DND-41 (cell line): ENCODE measurements at regions not wholly inside any gene's neighbourhood (a gene's known extent, or its start where the extent isn't known, plus 50 kb on each side); places are given as distances from the start of the nearest gene placed in this dataset.

ENCODE experiments used
- ATAC-seq: fragments of 200-7000 bp; cut with Tn5 transposase; 3 replicates; pipeline ENCODE4 v1.9.1; 2021; ENCODE audit warnings: low read depth; ENCODE audit not compliant: insufficient read depth
- DNase-seq: peaks from one replicate; pipeline ENCODE4 v3.0.0-alpha.2; 2020
- H2AFZ ChIP-seq: 2 replicates; pipeline ENCODE4 v1.6.0; 2012; ENCODE audit warnings: low read depth, low read length
- H3K27ac ChIP-seq: 2 replicates; pipeline ENCODE4 v1.5.1; 2012; ENCODE audit warnings: low read length, inconsistent platforms
- H3K27me3 ChIP-seq: fragments of 200-600 bp; sonication (generic); 2 replicates; pipeline ENCODE4 v1.6.0; 2012; ENCODE audit warnings: low read length, mild to moderate bottlenecking, inconsistent platforms; ENCODE audit not compliant: insufficient read depth, poor library complexity
- H3K36me3 ChIP-seq: 2 replicates; pipeline ENCODE4 v1.5.1; 2012; ENCODE audit warnings: low read length, inconsistent platforms; ENCODE audit not compliant: insufficient read depth
- H3K4me1 ChIP-seq: 2 replicates; pipeline ENCODE4 v1.5.1; 2012; ENCODE audit warnings: mild to moderate bottlenecking, low read length; ENCODE audit not compliant: insufficient read depth
- H3K4me2 ChIP-seq: 2 replicates; pipeline ENCODE4 v1.6.0; 2012; ENCODE audit warnings: mild to moderate bottlenecking, moderate library complexity, low read length, inconsistent platforms; ENCODE audit not compliant: insufficient read depth
- H3K4me3 ChIP-seq, 2 experiments: fragments of 200-600 bp in 1 of 2; shearing (Covaris generic) in 1 of 2; 2 replicates each; pipeline ENCODE4 v1.5.1; 2012 to 2016; ENCODE audit warnings: inconsistent platforms in 2 of 2, low read length in 2 of 2, mild to moderate bottlenecking in 2 of 2, low read depth in 1 of 2, moderate library complexity in 1 of 2
- H3K79me2 ChIP-seq: 2 replicates; pipeline ENCODE4 v1.6.0; 2012; ENCODE audit warnings: low read length, inconsistent platforms; ENCODE audit not compliant: insufficient read depth
- H3K9ac ChIP-seq: 2 replicates; pipeline ENCODE4 v1.6.0; 2012; ENCODE audit warnings: low read depth, mild to moderate bottlenecking, inconsistent platforms, low read length, moderate library complexity
- H3K9me3 ChIP-seq: 2 replicates; pipeline ENCODE4 v1.5.1; 2012; ENCODE audit warnings: low read length, moderate library complexity, mild to moderate bottlenecking, inconsistent platforms; ENCODE audit not compliant: insufficient read depth, severe bottlenecking
- H4K20me1 ChIP-seq: 2 replicates; pipeline ENCODE4 v1.6.0; 2012; ENCODE audit warnings: low read length; ENCODE audit not compliant: insufficient read depth
- CTCF ChIP-seq: IDR thresholded peaks from 2 replicates; pipeline ENCODE4 v1.5.1; 2012; ENCODE audit warnings: borderline replicate concordance, low read length, moderate library complexity, mild to moderate bottlenecking; ENCODE audit not compliant: poor library complexity, severe bottlenecking; ENCODE audit errors: extremely low read depth
- EZH2 ChIP-seq: IDR thresholded peaks from 3 replicates; pipeline ENCODE4 v1.6.1; 2012; ENCODE audit warnings: borderline replicate concordance, low read depth, mild to moderate bottlenecking, moderate library complexity, low read length, inconsistent platforms; ENCODE audit not compliant: severe bottlenecking

- no peaks in the 10 kb centered on the region for H3K4me1 ChIP-seq
- no peak for ATAC-seq
- no peaks in the 10 kb centered on the region for H4K20me1 ChIP-seq
- H3K79me2 ChIP-seq = no peaks in the 10 kb centered on the region
- H3K36me3 ChIP-seq = no peaks in the 10 kb centered on the region
- TF ChIP-seq CTCF (peak; percentile 33), EZH2 (no peak)
- H3K9me3 ChIP-seq = no peaks in the 10 kb centered on the region
- no peak for DNase-seq
- no peak overlapping the region for H3K9ac ChIP-seq
- H3K4me2 ChIP-seq = no peak overlapping the region
- H3K4me3 ChIP-seq = no peak overlapping the region
- no peak overlapping the region for H3K27ac ChIP-seq
- no peaks in the 10 kb centered on the region for H3K27me3 ChIP-seq
- no peak overlapping the region for H2AFZ ChIP-seq
These were observed 197.4 kb upstream of the FOXP2 start for GRCh38 chr7:114217026-114217806.

GRCh38 chr7:114214466-114214865 is 200.1 kb upstream of the FOXP2 start:
- no peak overlapping the region for H3K4me2 ChIP-seq
- H3K36me3 ChIP-seq = no peaks in the 10 kb centered on the region
- no peak overlapping the region for H2AFZ ChIP-seq
- no peaks in the 10 kb centered on the region for H4K20me1 ChIP-seq
- H3K4me1 ChIP-seq = no peaks in the 10 kb centered on the region
- H3K4me3 ChIP-seq = no peak overlapping the region
- H3K27ac ChIP-seq = no peak overlapping the region
- no peaks in the 10 kb centered on the region for H3K27me3 ChIP-seq
- H3K9ac ChIP-seq = no peak overlapping the region
- ATAC-seq (no peak), DNase-seq (no peak)
- TF ChIP-seq CTCF (no peak), EZH2 (no peak)
- H3K79me2 ChIP-seq = no peaks in the 10 kb centered on the region
- H3K9me3 ChIP-seq = no peaks in the 10 kb centered on the region

- Histone ChIP-seq H3K4me3 (no peak overlapping the region), H3K36me3 (no peaks in the 10 kb centered on the region), H3K27me3 (no peaks in the 10 kb centered on the region), H3K4me2 (no peak overlapping the region), H3K4me1 (no peaks in the 10 kb centered on the region), H4K20me1 (no peaks in the 10 kb centered on the region), H3K9ac (no peak overlapping the region), H2AFZ (no peak overlapping the region), H3K79me2 (no peaks in the 10 kb centered on the region), H3K9me3 (no peaks in the 10 kb centered on the region), H3K27ac (no peak overlapping the region)
- ATAC-seq = no peak
- TF ChIP-seq EZH2 (no peak), CTCF (no peak)
- no peak for DNase-seq
These were observed 201.7 kb upstream of the FOXP2 start for GRCh38 chr7:114212721-114213429.
